Endothelial cell (in vitro differentiated cells): ENCODE measurements at regions not wholly inside any gene's neighbourhood (a gene's known extent, or its start where the extent isn't known, plus 50 kb on each side); places are given as distances from the start of the nearest gene placed in this dataset.

Experiments used
- DNase-seq: peaks from one replicate; pipeline ENCODE4 v3.0.0; 2021; ENCODE audit warnings: low spot score
- H3K27ac Mint-ChIP-seq: one replicate; pipeline ENCODE4 v1.8.0; 2021; ENCODE audit warnings: mixed read lengths, inconsistent platforms; ENCODE audit not compliant: unreplicated experiment
- H3K27me3 Mint-ChIP-seq: one replicate; pipeline ENCODE4 v1.8.0; 2021; ENCODE audit warnings: mild to moderate bottlenecking, moderate library complexity, mixed read lengths, inconsistent platforms; ENCODE audit not compliant: unreplicated experiment
- H3K36me3 Mint-ChIP-seq: one replicate; pipeline ENCODE4 v1.8.0; 2021; ENCODE audit warnings: mild to moderate bottlenecking, low read depth, mixed read lengths, inconsistent platforms; ENCODE audit not compliant: unreplicated experiment
- H3K4me1 Mint-ChIP-seq: one replicate; pipeline ENCODE4 v1.8.0; 2021; ENCODE audit warnings: mild to moderate bottlenecking, mixed read lengths, inconsistent platforms; ENCODE audit not compliant: unreplicated experiment
- H3K4me3 Mint-ChIP-seq: one replicate; pipeline ENCODE4 v1.8.0; 2021; ENCODE audit warnings: mild to moderate bottlenecking, mixed read lengths, inconsistent platforms; ENCODE audit not compliant: unreplicated experiment
- H3K9me3 Mint-ChIP-seq: one replicate; pipeline ENCODE4 v1.8.0; 2021; ENCODE audit warnings: mixed read lengths, inconsistent platforms; ENCODE audit not compliant: unreplicated experiment
- CTCF ChIP-seq: fragments of 200-600 bp; sonication (generic); IDR thresholded peaks from one replicate; pipeline ENCODE4 v1.5.0; 2021; ENCODE audit warnings: antibody characterized with exemption; ENCODE audit not compliant: unreplicated experiment

- H3K27ac Mint-ChIP-seq: no peak overlapping the region
- peaks cover 3% of the 10 kb centered on the region for H3K4me1 Mint-ChIP-seq
- peaks cover 1% of the 10 kb centered on the region for H3K27me3 Mint-ChIP-seq
- no peak overlapping the region for H3K4me3 Mint-ChIP-seq
- TF ChIP-seq CTCF: no peak
- H3K9me3 Mint-ChIP-seq: no peaks in the 10 kb centered on the region
- no peak for DNase-seq
- H3K36me3 Mint-ChIP-seq: no peaks in the 10 kb centered on the region
These were observed 682.0 kb upstream of the TMEFF2 start for GRCh38 chr2:192876698-192877097.

- no peak for DNase-seq
- Mint-ChIP-seq H3K36me3 (no peaks in the 10 kb centered on the region), H3K4me3 (no peak overlapping the region), H3K27ac (no peak overlapping the region), H3K27me3 (peaks cover 2% of the 10 kb centered on the region), H3K9me3 (no peaks in the 10 kb centered on the region), H3K4me1 (no peaks in the 10 kb centered on the region)
- TF ChIP-seq CTCF: no peak
These were observed 660.0 kb upstream of the TMEFF2 start for GRCh38 chr2:192854706-192855105.

- Mint-ChIP-seq H3K4me1 (no peaks in the 10 kb centered on the region), H3K27me3 (peaks cover 2% of the 10 kb centered on the region), H3K27ac (no peak overlapping the region), H3K4me3 (no peak overlapping the region), H3K9me3 (no peaks in the 10 kb centered on the region), H3K36me3 (no peaks in the 10 kb centered on the region)
- TF ChIP-seq CTCF: no peak
- no peak for DNase-seq
These were observed 659.3 kb upstream of the TMEFF2 start for GRCh38 chr2:192854031-192854430.

GRCh38 chr2:192828947-192829346 lies 634.2 kb upstream of the TMEFF2 start:
- H3K36me3 Mint-ChIP-seq: no peaks in the 10 kb centered on the region
- no peak overlapping the region for H3K27ac Mint-ChIP-seq
- no peaks in the 10 kb centered on the region for H3K9me3 Mint-ChIP-seq
- no peak overlapping the region for H3K4me3 Mint-ChIP-seq
- no peaks in the 10 kb centered on the region for H3K27me3 Mint-ChIP-seq
- H3K4me1 Mint-ChIP-seq: no peaks in the 10 kb centered on the region
- no peak for DNase-seq
- TF ChIP-seq CTCF: no peak

- no peak for DNase-seq
- Mint-ChIP-seq H3K36me3 (no peaks in the 10 kb centered on the region), H3K4me3 (no peak overlapping the region), H3K9me3 (no peaks in the 10 kb centered on the region), H3K27me3 (no peaks in the 10 kb centered on the region), H3K4me1 (no peaks in the 10 kb centered on the region), H3K27ac (no peak overlapping the region)
- no peak for TF ChIP-seq CTCF
These were observed 633.4 kb upstream of the TMEFF2 start for GRCh38 chr2:192828175-192828574.
